Astrocyte (in vitro differentiated cells and primary cell): ENCODE measurements at regions not wholly inside any gene's neighbourhood (a gene's known extent, or its start where the extent isn't known, plus 50 kb on each side); places are given as distances from the start of the nearest gene placed in this dataset.

Experiments used
- DNase-seq: peaks from one replicate; pipeline ENCODE4 v3.0.0-alpha.2; 2010; ENCODE audit warnings: low read depth
- FAIRE-seq: peaks from 2 replicates; lab custom pipeline; 2011; peaks lifted over from hg19 to GRCh38; lab: Jason Lieb, UNC
- H2AFZ ChIP-seq: 2 replicates; pipeline ENCODE4 v1.6.0; 2012; ENCODE audit warnings: low read depth, low read length, inconsistent platforms
- H3K27ac ChIP-seq: 2 replicates; pipeline ENCODE4 v1.5.1; 2011; ENCODE audit warnings: low read depth, low read length, inconsistent platforms
- H3K27me3 ChIP-seq: 2 replicates; pipeline ENCODE4 v1.6.0; 2011; ENCODE audit warnings: low read length, inconsistent platforms; ENCODE audit not compliant: insufficient read depth
- H3K36me3 ChIP-seq: 2 replicates; pipeline ENCODE4 v1.5.1; 2011; ENCODE audit warnings: low read length, inconsistent platforms; ENCODE audit not compliant: insufficient read depth
- H3K4me1 ChIP-seq: 2 replicates; pipeline ENCODE4 v1.5.1; 2011; ENCODE audit warnings: low read length, inconsistent platforms; ENCODE audit not compliant: insufficient read depth
- H3K4me2 ChIP-seq: 2 replicates; pipeline ENCODE4 v1.6.0; 2012; ENCODE audit warnings: low read length, inconsistent platforms
- H3K4me3 ChIP-seq: 2 replicates; pipeline ENCODE4 v1.5.1; 2011; ENCODE audit warnings: low read depth, mild to moderate bottlenecking, low read length, inconsistent platforms; ENCODE audit not compliant: insufficient read depth
- H3K79me2 ChIP-seq: 2 replicates; pipeline ENCODE4 v1.6.0; 2012; ENCODE audit warnings: mild to moderate bottlenecking, low read length, inconsistent platforms; ENCODE audit not compliant: insufficient read depth
- H3K9ac ChIP-seq: 2 replicates; pipeline ENCODE4 v1.6.0; 2012; ENCODE audit warnings: mild to moderate bottlenecking, low read length, inconsistent platforms
- H3K9me3 ChIP-seq: 2 replicates; pipeline ENCODE4 v1.5.1; 2012; ENCODE audit warnings: low read depth, mild to moderate bottlenecking, low read length, inconsistent platforms; ENCODE audit not compliant: insufficient read depth
- H4K20me1 ChIP-seq: 2 replicates; pipeline ENCODE4 v1.6.0; 2012; ENCODE audit warnings: low read length, inconsistent platforms; ENCODE audit not compliant: insufficient read depth
- H3K27ac Mint-ChIP-seq: one replicate; pipeline ENCODE4 v1.8.0; 2021; ENCODE audit warnings: mild to moderate bottlenecking, mixed read lengths; ENCODE audit not compliant: unreplicated experiment
- H3K27me3 Mint-ChIP-seq: one replicate; pipeline ENCODE4 v1.8.0; 2021; ENCODE audit warnings: low read depth, mixed read lengths; ENCODE audit not compliant: unreplicated experiment
- H3K36me3 Mint-ChIP-seq: one replicate; pipeline ENCODE4 v1.8.0; 2021; ENCODE audit warnings: low read depth, mixed read lengths; ENCODE audit not compliant: unreplicated experiment
- H3K4me1 Mint-ChIP-seq: one replicate; pipeline ENCODE4 v1.8.0; 2021; ENCODE audit warnings: low read depth, mixed read lengths; ENCODE audit not compliant: unreplicated experiment
- H3K4me3 Mint-ChIP-seq: one replicate; pipeline ENCODE4 v1.8.0; 2021; ENCODE audit warnings: mild to moderate bottlenecking, moderate library complexity, mixed read lengths; ENCODE audit not compliant: unreplicated experiment
- H3K9me3 Mint-ChIP-seq: one replicate; pipeline ENCODE4 v1.8.0; 2021; ENCODE audit warnings: mild to moderate bottlenecking, mixed read lengths; ENCODE audit not compliant: unreplicated experiment
- EZH2 ChIP-seq: IDR thresholded peaks from 2 replicates; pipeline ENCODE4 v1.6.1; 2012; ENCODE audit warnings: mild to moderate bottlenecking, low read length, inconsistent platforms; ENCODE audit not compliant: insufficient read depth
- TF ChIP-seq, protein P1 (sequence below): IDR thresholded peaks from 2 replicates; pipeline ENCODE4 v1.5.1; 2011; ENCODE audit warnings: low read depth, mild to moderate bottlenecking, inconsistent platforms, low read length, moderate library complexity; ENCODE audit not compliant: insufficient read depth

DNA sequence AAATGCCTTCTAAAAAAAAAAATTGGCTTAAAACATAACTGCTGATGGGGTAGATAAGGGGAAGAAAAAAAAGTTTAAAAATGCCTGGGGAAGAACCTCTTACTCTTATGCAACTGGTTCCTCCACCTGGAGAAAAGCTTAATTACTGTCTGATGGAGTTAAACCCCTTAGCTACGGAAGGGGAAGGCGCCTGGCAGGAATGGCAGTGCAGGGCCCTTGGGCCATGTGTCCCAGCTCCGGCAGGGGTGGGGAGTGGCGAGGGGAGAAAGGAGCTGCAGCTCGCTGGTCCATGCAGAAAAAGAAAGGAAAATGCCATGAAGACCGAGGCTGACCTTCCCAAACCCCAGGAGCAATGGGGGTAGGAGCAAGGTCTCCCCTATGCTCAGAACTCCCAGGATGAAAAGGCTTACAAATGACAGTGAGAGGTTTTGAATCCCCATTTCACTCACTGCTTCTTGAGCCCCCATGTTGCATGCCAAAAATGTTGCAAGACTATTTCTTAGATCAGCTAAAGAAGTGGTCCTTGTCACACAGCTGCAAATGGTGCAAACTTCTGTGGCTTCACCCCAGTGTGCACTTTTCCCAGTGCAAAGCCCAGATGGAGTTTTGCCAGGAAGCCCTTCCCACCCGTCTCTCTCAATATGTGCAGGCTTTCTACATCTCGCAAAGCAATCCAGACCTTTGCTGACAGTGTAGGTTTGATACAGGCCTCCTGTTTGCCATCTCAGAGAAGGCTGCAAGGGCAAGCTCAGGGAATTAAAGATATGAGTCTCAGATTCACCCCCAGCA is 204.8 kb upstream of the CT83 start:
- no peaks in the 10 kb centered on the region for H4K20me1 ChIP-seq
- H3K4me3 ChIP-seq = no peak overlapping the region
- H3K4me2 ChIP-seq = no peak overlapping the region
- no peaks in the 10 kb centered on the region for H3K4me1 ChIP-seq
- no peaks in the 10 kb centered on the region for H3K9me3 Mint-ChIP-seq
- no peak overlapping the region for H3K27ac ChIP-seq
- H3K4me1 Mint-ChIP-seq = no peaks in the 10 kb centered on the region
- H3K27me3 ChIP-seq = no peaks in the 10 kb centered on the region
- H3K36me3 Mint-ChIP-seq = no peaks in the 10 kb centered on the region
- no peak overlapping the region for H3K4me3 Mint-ChIP-seq
- no peak overlapping the region for H3K9ac ChIP-seq
- H3K27me3 Mint-ChIP-seq = no peaks in the 10 kb centered on the region
- DNase-seq (no peak), FAIRE-seq (no peak)
- H2AFZ ChIP-seq = no peak overlapping the region
- H3K79me2 ChIP-seq = no peaks in the 10 kb centered on the region
- TF ChIP-seq, protein P1, sequence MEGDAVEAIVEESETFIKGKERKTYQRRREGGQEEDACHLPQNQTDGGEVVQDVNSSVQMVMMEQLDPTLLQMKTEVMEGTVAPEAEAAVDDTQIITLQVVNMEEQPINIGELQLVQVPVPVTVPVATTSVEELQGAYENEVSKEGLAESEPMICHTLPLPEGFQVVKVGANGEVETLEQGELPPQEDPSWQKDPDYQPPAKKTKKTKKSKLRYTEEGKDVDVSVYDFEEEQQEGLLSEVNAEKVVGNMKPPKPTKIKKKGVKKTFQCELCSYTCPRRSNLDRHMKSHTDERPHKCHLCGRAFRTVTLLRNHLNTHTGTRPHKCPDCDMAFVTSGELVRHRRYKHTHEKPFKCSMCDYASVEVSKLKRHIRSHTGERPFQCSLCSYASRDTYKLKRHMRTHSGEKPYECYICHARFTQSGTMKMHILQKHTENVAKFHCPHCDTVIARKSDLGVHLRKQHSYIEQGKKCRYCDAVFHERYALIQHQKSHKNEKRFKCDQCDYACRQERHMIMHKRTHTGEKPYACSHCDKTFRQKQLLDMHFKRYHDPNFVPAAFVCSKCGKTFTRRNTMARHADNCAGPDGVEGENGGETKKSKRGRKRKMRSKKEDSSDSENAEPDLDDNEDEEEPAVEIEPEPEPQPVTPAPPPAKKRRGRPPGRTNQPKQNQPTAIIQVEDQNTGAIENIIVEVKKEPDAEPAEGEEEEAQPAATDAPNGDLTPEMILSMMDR = no peak
- no peak for TF ChIP-seq EZH2
- H3K9me3 ChIP-seq = no peaks in the 10 kb centered on the region
- H3K36me3 ChIP-seq = no peaks in the 10 kb centered on the region
- H3K27ac Mint-ChIP-seq = no peak overlapping the region

DNA sequence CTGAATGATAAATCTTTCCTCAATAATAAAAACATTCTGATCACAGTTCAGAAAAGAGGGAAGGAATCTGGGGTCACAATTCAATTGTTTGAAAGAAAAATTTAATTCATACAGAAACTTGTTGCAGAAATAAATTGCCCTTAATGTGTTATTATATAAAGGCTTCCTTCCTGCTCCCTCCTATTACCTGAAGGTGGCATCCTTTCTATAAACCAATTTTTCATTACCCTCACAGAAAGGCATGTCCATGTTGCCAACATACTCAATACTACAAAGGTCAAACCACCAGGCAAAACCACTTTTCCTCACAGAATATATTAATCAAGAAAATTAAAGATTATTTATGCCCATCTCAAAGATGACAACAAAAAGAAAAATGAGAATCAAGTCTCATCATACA is 194.3 kb upstream of the CT83 start:
- DNase-seq = no peak
- H3K27ac Mint-ChIP-seq = no peak overlapping the region
- FAIRE-seq = no peak

More for the DNA sequence above, 194.3 kb upstream of the CT83 start:
- no peaks in the 10 kb centered on the region for H3K4me1 ChIP-seq
- H3K4me3 ChIP-seq = no peak overlapping the region
- no peaks in the 10 kb centered on the region for H3K4me1 Mint-ChIP-seq
- TF ChIP-seq EZH2 = no peak
- TF ChIP-seq, protein P1 = no peak
- no peak overlapping the region for H2AFZ ChIP-seq
- no peaks in the 10 kb centered on the region for H3K79me2 ChIP-seq
- no peaks in the 10 kb centered on the region for H3K27me3 Mint-ChIP-seq
- no peak overlapping the region for H3K27ac ChIP-seq
- no peak overlapping the region for H3K9ac ChIP-seq
- no peak overlapping the region for H3K4me3 Mint-ChIP-seq
- no peaks in the 10 kb centered on the region for H3K36me3 ChIP-seq
- no peaks in the 10 kb centered on the region for H3K27me3 ChIP-seq
- no peaks in the 10 kb centered on the region for H3K9me3 ChIP-seq
- H4K20me1 ChIP-seq = no peaks in the 10 kb centered on the region
- H3K36me3 Mint-ChIP-seq = no peaks in the 10 kb centered on the region
- peaks cover 2% of the 10 kb centered on the region for H3K9me3 Mint-ChIP-seq
- no peak overlapping the region for H3K4me2 ChIP-seq
